NCI-H2227 (cell line): ENCODE measurements at regions not wholly inside any gene's neighbourhood (a gene's known extent, or its start where the extent isn't known, plus 50 kb on each side); places are given as distances from the start of the nearest gene placed in this dataset.

Experiments used
- DNase-seq: peaks from one replicate; lab custom pipeline; 2025; ENCODE audit not compliant: unreplicated experiment; lab: John Stamatoyannopoulos, UW

DNA sequence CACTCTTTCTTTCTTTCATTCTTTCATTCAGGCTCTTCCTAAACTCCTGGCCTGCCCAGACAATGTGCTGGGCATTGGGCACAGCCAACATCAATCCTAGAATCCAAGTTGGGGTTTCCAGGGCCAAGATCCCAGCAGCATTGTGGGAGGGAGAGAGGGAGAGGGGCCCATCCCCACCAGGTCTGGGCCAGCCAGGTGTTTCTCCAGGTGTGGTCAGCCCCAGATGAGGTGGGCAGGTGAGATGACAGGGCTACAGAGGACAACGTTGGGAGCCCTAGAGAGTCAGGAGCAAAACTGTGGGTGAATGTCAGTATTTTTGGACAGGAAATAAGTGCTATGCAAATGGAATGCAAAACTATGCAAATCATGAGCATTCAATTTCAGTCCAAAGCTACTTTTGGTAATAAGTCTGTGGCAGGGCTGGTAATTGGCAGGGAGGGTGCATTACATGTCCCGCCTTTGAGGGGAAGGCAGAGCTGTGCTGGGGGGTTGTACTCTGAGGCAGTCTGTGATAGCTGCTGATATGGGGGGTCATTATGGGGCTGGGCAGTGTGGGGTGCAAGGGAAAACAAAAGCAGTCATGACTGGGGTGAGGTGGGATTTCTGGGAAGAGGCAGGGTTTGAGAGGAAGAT is 139.9 kb upstream of the IGSF21 start:
- no peak for DNase-seq

- DNase-seq, result no peak
These were observed 136.8 kb upstream of the IGSF21 start for GRCh38 chr1:17970757-17971156.

DNA sequence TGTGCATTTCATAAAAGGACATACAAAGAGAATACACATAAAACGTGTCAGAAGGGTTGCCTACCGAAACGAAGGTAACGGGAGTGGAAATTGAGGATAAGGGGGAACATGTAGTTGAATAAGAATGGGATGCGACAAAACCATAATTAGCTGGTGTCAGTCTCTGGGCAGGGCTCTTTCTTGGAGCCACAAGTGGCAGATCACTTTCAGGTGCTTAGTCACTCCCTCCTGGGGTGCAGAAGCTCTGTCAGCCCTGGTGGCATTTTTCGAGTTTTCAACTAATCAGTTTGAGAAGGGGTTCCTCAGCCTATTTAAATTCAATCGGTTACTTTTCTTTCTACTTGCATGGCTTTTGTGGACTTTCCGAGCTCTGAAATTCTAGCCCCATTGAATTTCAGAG is 133.9 kb upstream of the IGSF21 start:
- no peak for DNase-seq

DNA sequence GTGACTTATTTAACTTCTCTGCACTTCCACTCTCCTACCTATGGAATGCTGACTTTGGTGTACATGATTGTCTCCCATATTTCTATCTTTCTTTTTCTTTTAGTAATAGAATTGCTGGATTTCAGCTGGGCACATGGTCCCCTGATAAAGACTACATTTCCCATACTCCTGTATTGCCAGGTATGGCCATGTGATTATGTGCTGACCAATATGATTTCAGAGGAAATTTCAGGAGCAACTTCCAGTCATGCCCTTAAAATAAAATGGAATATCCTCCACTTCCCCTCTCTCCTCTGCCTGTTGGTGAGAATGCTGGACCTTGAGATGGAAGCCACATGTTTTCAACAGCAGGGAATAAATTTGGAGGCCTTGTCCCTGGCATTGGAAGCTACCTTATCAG is 130.7 kb upstream of the IGSF21 start:
- DNase-seq, result no peak

DNA sequence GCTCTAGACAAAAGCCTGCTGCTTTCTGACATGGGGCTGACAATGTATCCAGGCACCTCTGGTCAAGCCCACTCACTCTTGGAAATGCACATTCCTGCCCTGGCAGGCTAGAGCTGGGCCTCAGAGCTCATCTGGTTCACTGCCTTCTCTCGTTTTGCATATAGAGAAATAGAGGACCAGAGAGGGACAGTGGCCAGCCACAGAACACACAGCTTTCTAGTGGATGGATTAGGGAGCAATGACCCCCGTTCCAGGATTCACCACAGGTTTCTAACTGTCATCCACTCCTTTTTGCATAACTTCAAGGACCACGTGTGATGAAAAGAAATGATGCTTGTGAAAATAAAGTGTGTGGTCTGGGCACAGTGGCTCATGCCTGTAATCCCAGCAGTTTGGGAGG is 129.6 kb upstream of the IGSF21 start:
- DNase-seq, result no peak

GRCh38 chr1:17979815-17980214 is 127.8 kb upstream of the IGSF21 start:
- DNase-seq, result no peak

DNA sequence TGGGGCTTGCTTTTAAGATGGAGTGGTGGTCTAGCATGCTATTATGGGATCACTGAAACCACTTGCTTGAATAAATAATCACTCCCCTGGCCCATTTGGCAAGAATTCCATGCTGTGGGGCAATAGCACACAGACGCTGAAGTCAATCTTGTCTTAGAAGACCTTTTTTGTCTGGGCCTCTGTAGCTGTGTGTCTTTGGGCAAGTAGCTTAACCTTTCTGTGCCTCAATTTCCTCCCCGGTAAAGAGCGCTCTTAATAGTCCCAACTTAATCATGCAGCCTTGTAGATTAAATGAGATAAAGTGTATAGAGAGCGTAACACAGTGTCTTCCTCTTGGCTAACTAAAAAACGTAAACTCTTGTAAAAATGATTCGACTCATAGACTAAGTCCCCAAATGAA is 125.4 kb upstream of the IGSF21 start:
- no peak for DNase-seq

DNA sequence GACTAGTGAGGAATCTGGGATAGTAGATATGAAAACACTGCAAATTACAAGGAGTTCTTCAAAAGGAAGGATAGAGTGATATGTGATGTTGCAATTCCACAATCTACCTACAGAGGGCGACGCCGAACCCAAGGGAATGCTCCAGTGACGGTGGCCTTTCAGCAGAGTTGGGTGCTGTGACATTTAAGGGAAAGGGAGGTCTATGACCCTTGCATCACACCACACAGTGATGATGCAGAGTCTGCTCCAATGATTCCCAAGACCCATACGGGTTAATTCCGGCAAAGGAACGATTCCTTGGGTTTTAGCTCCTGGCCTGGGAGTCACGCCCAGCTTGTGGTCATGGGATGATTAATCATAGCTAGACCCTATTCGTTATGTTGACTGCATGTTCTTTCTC is 123.0 kb upstream of the IGSF21 start:
- DNase-seq, result peak; percentile 30

DNA sequence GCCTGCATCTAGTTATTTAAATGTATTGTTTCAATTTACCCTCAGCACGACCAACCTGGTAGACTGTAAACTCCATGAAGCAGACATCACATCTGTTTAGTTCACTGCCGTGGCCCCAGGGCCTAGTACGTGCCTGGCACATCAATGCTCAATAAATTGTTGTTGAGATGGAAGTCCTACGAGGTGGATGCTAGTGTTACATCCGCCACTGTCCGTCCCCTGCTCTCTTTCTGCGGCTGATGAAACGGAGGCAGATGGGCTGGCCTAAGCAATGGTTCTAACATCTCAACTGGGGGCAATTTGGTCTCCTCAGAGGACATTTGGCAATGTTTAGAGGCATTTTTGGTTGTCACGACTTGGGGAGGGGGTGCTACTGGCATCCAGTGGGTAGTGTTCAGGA is 121.4 kb upstream of the IGSF21 start:
- no peak for DNase-seq

DNA sequence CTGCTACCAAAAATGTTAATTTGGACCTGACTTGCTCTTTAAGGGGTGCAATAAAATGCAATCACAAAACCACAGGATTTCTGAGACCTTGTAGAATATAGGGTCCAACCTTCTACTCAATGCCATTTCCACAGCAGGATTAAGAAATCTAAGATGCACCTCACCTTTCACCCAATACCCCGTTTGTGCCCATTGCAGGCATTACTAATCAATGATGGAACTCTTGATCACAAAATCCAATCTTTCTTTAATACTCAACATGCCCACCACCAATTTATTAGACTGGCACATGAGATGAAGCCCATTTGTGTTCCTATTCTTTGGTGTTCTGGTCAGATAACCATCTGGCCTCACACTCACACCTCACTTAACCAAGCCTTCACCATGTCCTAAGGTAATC is 117.2 kb upstream of the IGSF21 start:
- no peak for DNase-seq

DNA sequence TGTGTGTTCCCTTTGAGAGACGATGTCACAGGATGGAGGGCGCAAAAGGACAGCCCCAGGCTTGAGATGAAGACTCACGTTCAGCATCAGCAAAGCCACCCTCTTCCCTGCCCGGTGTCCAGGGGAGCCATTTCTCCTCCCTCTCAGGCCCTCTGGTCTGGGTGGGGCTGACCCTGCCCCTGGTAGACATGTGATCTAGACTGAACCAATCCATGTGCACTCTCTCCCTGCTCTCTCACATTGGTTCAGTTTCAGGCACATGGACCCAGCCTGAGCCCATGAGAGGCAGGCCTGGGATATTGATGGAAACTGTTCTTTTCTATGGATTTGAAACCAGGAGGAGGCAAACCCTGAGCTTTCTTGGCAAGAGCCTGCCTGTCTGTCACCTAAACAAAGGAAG is 115.6 kb upstream of the IGSF21 start:
- no peak for DNase-seq

DNA sequence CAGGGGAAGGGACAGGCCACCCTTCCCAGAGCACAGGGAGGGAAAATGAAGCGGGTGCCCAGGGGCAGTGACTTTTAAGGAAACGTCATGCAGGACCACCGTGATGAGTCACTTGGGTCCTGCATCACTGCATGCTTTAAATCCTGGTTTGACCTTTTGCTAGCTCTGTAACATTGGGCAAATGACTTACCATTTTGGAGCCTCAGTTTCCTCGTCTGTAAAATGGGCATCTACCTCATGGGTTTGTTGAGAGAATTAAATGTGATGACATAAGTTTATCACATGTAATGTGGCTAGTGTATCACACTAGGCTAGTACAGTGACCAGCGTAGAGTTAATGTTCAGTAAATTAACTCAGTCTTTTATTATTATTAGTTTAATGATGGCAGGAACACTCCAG is 114.8 kb upstream of the IGSF21 start:
- no peak for DNase-seq

DNA sequence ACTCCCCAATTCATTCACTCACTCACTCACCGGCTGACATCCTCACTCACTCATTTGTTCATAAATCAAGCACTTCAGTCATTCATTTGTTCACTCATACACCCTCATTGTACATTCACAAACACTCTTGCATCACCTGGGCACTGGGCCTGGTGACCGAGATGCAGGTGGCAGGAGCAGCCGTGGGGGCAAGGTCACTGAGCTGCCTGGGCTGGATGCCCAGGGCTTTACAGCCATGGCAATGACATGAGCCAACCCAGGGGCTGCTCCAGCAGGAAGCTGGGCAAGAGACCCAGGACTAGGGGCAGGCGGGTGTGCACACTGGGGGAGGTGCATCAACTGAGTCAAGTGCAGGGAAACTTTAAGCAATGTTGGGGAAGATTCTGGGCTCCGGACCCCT is 113.6 kb upstream of the IGSF21 start:
- DNase-seq, result no peak

- DNase-seq, result no peak
These were observed 112.1 kb upstream of the IGSF21 start for GRCh38 chr1:17995480-17995879.

GRCh38 chr1:17998889-17999288 is 108.7 kb upstream of the IGSF21 start:
- DNase-seq, result no peak

GRCh38 chr1:17999884-18000283 is 107.7 kb upstream of the IGSF21 start:
- no peak for DNase-seq

GRCh38 chr1:18001725-18002124 is 105.9 kb upstream of the IGSF21 start:
- DNase-seq, result no peak

GRCh38 chr1:18004278-18004677 is 103.3 kb upstream of the IGSF21 start:
- DNase-seq, result no peak

DNA sequence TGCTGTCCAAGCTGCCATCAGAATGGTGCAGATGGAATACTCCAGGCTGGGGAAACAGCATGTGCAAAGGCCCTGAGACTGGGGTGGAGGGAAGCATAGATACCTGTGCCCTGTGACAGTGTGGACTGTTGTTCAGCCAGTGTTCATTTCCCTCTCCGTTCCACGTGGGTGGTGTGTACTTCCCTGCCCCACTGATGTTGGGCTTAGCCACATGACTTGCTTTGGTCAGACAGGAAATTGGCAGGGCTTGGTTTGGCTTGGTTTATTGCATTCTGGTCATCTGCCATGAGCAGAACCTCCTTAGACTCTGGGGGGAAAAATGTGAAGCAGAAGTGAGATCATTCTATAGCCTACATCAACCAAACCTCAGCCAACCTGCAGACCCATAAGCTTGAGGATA is 102.4 kb upstream of the IGSF21 start:
- DNase-seq, result no peak

GRCh38 chr1:18007391-18008041 is 100.1 kb upstream of the IGSF21 start:
- DNase-seq, result no peak

DNA sequence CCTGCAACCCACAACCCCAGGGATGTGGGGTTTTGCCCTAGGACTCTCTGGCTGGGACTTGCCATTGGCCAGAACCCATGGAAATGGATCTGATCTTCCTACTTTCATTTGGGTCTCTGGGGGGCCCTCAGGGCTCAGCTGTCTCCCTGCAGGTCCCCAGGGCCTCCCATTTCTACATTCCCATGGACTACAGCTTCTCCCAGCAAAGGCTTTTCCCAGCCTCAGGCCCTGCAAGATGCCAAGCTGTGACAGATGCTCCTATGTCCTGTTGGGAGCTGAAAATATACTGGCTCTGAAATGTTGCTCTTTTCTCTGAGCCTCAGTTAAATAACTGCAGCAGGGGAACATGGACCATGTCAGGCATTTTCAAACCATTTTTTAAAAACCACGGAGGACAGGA is 99.5 kb upstream of the IGSF21 start:
- no peak for DNase-seq

GRCh38 chr1:18009055-18009454 is 98.5 kb upstream of the IGSF21 start:
- DNase-seq, result no peak

DNA sequence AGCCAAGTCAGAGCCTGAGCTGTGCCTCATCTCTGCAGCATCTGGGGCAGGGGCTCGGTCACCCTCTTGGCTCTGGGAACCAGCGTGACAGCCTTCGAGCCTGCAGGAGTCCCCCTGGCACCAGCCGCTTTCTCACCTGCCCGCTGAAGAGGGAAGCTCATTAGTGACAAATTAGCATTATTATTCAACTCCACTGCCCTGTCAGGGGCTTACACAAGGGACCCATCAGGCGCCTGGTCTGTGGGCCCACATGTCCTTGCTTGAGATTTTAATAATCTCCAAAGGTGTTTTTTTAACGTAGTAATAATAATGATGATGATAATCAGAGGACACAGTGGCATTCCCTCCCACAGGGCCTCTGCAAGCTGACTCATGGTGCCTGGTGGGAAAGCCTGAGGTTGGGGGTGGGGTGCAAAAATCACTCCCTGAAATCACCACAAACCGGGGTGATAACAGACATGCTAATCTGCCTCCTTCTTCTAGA is 98.1 kb upstream of the IGSF21 start:
- no peak for DNase-seq
